DMS79 (cell line): ENCODE measurements at regions not wholly inside any gene's neighbourhood (a gene's known extent, or its start where the extent isn't known, plus 50 kb on each side); places are given as distances from the start of the nearest gene placed in this dataset.

Experiments used
- DNase-seq: peaks from one replicate; lab custom pipeline; 2025; lab: John Stamatoyannopoulos, UW

DNA sequence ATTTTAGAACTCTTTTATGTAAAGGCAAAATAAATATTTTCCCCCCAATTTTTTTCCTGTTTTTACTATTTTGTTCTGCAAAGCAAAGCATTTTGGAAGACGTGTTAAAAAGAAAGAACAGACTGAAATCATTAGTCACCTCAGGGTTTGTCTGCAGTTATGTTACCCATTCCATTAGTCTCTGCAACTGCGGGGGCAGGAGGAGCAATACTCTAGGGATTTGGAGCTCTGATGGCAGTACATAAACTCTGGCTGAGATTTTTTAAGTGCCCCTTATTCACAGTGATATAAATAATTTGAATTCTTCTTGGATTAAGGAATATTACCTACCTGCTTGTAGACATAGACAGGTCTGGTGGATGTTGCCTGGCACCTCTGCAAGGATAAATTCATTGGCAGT, 88.0 kb upstream of the CELF4 start:
- no peak for DNase-seq

DNA sequence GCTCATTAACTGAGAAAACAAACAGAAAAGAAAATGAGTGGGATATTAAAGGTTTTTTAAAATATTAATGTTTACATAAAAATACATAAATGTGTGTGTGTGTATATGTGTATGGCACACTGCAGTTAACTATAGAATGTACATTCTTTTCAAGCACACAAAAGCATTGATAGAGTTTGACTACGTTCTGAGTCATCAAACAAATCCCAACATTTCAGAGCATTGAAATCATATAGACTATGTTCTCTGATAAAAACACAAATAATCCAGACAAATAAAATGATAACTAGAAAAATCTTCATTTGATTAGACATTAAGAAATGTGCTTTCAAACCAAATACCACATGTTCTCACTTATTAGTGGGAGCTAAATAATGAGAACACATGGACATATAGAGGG, 84.3 kb upstream of the CELF4 start:
- no peak for DNase-seq

DNA sequence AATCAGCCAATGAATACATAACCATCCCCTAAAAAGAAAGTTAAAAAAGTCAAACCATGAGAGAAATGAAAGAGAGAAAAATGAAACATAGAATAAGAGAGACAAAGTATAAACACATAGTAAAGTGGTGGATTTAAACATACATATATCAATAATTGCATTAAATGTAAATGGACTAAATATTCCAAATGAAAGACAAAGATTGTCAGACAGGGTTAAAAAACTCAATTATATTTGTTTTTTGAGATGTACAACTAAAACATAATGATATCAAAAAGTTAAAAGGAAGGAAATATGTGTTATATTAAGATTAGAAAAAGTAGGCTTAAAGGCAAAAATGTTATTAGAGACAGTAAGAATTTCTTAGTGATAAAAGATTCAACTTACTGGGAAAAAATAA, 83.8 kb upstream of the CELF4 start:
- no peak for DNase-seq

DNA sequence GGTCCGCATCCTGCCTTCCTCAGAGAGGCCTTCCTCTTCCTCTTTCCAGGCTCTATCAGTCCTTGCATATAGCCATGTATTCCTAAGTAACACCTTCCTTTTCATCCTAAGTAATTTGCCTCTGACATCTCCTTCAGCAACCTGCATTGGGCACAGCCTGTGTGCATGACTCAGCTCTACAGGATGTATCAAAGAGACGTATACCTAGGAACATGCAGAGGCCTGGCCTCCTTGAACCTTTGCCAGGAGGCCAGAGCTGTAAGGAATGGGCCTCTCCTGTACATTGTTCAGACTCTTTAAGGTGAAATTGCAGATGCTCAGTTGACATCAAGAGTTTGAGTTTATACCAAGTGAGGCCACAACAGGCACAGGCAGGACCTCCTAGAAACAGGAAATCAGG, 76.0 kb upstream of the CELF4 start:
- no peak for DNase-seq

GRCh38 chr18:37640504-37640903, 74.9 kb upstream of the CELF4 start:
- DNase-seq = no peak

GRCh38 chr18:37639846-37640245, 74.2 kb upstream of the CELF4 start:
- no peak for DNase-seq

DNA sequence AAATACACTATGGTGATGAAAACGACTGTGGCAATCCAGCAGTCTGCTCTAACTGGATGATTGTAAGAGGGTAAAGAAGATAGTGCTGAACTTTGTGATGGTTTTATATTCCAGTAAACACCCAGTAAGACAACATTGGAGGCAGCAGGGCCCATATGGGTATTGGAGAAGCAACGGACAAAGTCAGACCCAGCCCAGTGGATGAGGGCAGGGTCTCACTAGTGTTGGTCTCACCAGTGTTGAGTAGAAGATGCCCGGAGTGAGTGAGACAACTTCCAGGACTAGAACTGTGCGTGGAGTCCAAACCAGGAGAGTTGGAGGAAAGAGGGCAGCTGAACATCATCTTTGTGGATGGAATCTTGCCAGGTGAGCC, 71.9 kb upstream of the CELF4 start:
- DNase-seq = no peak

DNA sequence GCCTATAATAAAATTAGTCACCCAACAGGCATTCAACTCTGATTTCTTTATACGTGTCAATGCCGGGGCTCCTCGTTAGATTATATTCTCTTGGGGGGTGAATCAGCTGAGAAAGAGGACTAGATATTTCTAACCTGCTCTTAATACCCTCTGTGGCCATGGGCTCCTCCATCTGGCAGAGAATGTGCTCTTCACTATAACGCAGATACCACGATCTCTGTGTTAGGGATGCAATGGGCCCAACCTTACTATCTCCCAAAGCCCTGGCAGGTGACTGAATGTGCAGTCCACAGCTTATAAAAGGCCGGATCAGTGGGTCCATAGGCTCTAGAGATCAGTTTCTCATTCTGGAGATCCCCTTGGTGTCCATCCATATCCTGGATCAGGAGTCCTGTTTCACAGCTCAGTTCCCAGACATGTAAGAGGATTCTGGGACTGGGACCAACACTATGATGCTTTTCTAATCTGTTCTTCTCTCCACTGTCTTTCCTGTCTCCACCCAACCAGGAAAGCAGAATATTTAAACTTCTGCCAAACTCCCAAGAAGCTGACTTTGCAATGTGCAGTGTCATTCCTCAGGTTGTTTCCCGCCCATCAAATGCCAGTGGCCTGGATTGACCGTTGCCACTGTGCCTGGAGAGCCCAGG, 71.4 kb upstream of the CELF4 start:
- no peak for DNase-seq

- DNase-seq = no peak
These were observed 68.9 kb upstream of the CELF4 start for GRCh38 chr18:37634516-37634915.

GRCh38 chr18:37631422-37631821, 65.8 kb upstream of the CELF4 start:
- DNase-seq = no peak

DNA sequence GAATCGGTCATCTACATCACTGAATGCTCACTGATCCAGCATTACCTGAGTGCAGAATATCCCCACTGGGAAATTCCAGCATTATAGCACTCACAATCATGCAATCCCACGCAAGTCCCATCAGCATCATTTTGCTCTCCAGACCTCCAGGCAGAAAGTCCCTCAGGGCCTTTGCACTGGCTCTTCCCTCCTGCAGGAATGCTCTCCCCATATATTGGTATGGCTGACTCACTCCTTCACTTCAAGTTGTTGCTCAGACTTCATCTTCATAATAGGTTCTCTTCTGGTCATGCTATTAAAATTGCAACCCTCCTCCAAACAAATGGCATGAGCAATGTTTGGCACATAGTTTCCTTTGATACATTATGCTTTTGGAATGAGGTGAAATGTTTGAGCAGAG, 64.7 kb upstream of the CELF4 start:
- DNase-seq = no peak

DNA sequence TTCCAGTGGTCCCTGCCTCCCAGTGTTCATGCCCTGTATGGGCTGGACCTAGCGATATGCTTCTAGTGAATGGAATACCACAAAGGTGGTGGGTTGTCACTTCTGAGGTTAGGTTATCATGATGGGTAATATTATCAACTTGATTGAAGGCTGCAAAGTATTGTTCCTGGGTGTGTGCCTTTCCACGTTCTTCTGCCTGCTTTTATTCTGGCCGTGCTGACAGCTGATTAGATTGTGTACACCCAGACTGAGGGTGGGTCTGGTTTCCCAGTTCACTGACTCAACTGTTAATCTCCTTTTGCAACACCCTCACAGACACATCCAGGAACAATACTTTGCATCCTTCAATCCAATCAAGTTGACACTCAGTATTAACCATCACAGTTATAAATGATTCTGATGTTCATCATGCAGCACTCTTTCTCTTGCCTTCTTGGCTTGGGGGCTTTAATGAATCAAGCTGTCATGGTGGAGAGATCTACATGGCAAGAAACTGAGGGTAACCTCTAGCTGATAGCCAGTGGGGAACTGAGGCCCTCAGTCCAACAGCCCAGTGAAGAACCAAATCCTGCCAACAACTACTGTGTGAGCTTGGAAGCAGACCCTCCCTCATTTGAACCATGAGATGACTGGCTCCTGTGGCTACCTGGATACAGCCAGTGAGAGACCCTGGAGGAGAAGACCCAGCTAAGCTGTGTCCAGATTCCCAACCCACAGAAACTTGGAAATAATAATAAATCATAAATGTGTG, 63.0 kb upstream of the CELF4 start:
- no peak for DNase-seq

DNA sequence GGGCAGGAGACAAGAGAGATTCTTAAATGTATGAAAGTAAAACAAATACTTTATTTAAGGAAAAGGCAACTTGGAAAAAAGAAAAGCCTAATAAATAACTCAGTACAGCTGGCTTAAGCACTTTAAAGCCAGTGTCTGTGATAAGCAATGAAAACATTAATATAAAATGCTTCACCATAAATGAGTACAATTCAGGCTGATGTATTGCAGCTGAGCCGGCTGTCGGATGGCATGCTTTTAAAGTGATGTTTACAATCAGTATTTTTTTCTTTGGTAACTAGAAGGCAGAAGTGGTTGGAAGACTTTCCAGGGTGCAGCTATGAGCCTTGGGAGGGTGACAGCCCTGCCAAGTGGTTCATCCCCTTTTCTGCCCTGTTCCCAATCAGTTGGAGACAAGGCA, 58.7 kb upstream of the CELF4 start:
- DNase-seq = no peak

DNA sequence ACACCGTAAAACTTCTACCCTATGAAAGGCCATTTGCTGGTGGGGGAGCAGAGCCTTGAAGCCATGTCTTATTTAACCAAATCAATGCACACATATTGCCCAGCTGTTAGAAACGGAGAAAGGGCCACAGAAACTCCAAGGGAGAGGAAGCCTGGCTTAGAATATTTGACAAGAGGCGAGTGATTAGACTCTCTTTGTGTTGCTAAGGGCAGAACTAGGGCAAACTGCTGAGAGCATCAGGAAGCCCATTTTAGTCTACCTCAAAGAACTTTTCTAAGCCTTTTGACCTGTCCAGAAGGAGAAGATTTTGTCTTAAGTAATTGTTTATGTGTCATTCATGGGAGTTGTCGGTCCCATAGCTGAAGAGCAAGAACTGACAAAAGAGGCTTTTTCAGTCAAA, 54.4 kb upstream of the CELF4 start:
- DNase-seq = no peak

- no peak for DNase-seq
These were observed 52.0 kb upstream of the CELF4 start for GRCh38 chr18:37617623-37618022.
